ENCODE measurements at regions not wholly inside any gene's neighbourhood (a gene's known extent, or its start where the extent isn't known, plus 50 kb on each side); places are given as distances from the start of the nearest gene placed in this dataset.
"Not testable (repeated sequence)": the region's sequence is repeated elsewhere in the genome, so short reads cannot be mapped to it uniquely, and the experiment has no call there.

DNA sequence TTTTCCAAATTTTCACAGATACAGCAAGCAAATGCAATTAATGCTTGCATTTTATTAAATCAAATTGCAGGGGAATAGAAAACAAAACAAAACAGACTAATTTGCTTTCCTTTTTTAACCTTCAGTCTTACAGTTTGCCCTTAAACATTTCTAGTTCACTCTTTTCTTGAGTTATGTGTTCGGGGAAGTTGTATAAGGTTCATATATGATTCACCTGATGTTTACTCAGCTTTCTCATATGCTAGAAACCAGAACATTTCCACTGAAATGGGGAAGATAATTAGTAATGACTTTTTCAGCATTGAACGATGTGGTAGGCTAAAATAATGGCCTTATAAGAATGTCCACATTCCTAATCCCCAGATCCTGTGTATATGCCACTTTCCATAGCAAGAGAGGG lies 176.2 kb upstream of the NBPF9 start:
- DNase-seq: not testable (repeated sequence)

DNA sequence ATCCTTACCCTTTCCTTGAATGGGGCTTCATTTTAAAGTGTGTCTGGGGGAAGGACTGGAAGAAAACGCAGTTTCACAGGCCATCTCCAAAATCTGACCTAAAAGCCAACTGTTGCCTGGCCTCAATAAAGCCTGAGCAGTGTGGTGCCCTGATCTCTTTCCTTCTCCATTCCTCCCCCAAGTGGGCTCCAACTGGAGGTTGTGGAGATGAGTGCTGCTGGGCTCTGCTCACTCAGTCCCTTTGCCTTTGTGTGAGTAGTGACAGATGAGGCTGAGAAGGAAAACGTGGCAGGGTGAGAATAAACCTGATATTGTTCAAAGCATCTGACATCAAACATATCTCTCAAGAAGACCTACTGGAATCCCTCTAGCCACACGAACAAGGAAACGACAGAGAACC lies 181.4 kb upstream of the NBPF9 start:
- DNase-seq: not testable (repeated sequence)

DNA sequence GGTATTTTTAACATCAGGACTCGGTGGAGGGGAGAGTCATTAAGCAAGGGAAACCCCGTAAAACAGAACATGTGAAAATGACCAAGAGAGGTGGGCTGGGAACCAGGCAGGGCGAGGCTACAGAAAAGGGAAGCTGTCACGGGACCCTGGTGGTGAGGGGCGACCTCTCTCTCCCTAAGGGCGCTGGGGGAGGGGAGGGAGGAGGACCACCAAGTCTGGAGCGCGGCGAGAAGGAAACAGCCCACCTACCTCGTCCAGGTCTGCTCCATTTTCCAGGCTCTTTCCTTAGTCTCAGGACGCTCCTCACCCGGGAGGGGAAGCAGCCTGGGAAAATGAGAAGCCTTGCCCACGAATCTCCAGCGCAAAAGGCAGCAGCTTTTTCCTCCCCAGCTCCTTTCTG lies 181.9 kb upstream of the NBPF9 start:
- DNase-seq: not testable (repeated sequence)

DNA sequence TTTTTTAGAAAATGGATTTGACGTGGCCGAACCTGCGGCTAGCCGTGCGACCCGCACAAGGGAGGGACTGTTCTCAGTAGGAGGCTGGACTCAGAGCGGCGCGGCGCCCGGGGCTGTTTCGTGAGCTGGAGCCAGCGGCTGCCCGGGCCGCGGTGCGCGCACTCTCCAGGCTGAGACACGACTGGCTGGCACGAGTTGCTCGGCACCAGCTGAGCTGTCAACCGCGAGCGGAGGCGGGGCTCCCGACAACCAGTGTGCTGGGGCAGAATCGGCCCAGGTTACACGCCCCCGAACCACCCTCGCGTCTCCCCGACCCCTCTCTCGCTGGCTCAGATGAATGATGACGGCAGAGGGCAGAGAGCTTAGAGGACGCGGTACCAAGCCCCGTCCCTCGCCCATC lies 182.3 kb upstream of the NBPF9 start:
- not testable (repeated sequence) for DNase-seq

DNA sequence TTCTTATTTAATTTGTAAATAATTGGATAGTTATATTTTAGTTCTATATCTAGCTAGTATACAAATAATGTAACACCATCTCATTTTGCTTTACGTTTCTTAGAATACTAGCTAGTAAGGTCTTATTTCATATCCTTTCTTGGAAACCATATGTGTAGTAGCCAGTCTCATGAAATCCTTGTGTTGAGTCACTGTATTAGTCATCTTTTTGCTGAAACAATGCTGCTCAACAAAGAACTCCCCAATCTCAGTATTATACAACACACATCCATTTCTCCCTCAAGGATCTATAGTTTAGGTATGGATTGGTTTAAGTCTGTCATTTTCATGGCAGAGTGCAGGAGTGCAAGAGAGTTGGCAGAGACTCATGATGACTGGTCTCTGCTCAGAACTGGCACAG lies 185.2 kb upstream of the NBPF9 start:
- DNase-seq: not testable (repeated sequence)

DNA sequence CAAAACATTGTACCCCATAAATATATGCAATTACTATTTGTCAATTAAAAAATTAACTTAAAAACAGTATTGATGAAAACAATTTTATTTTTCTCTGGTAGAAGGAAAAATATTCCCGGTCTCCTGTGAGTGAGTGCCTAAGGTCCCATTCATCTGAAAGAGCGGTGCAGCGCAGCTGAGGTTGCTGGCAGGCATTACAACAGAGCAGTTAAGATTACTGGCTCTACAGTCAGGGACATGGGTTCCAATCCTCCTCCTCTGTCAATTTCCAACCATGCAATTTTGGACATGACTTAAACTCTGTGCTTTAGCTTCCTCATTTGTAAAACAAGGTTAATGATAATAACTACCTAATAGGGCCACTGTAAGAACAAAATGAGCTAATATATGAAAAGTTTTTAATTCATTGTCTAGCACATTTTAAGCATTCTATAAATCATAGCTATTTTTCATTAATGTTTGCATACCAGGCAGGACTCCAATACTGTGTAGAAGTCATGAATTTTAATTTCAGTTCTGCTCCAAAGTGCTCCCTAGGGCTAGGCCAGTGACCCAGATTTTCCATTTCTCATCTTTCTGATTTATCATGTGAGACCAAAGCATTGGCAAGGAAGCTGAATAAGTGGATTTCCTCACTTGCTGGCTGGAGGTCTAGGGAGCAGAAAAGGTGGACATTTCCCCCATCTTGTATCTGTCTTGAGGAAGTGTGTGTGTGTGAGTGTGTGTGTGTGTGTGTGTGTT lies 174.2 kb upstream of the NBPF19 start:
- not testable (repeated sequence) for DNase-seq

DNA sequence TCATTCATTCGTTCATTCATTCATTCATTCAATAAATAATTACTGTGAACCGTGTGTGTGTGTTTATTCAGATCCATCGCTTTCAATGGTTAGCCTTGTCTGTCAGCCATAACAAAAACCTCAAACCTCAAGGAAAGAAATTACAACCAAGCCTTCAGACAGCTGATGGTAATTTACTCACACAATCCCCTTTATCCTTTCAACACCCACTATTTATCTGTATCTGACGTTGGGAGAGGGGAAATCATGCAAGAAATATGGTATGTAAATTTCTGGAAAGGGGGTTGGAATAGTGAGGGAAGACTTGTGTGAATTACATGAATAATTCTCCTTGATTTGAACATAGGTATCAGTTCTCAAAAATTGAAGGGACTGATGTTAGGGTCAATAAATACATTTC lies 173.6 kb upstream of the NBPF19 start:
- not testable (repeated sequence) for DNase-seq

DNA sequence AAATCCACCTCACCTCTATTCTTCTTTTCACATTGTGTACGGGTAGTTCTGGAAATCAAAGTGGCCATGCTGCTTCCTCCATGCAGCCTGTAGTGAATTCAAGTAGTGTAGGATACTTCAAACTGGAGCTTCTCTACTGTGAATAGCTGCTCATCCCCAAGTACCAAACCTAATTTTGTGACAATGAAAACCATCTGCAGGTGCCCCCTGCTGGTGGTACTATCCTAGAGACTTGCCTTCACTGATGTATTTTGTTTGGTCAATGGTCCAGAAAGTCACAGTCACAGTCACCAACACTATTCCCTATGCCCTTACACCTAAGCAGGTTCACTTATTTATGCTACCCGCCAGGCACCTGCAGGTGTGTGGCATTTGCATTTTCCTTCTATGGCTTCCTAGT lies 170.0 kb upstream of the NBPF19 start:
- not testable (repeated sequence) for DNase-seq

DNA sequence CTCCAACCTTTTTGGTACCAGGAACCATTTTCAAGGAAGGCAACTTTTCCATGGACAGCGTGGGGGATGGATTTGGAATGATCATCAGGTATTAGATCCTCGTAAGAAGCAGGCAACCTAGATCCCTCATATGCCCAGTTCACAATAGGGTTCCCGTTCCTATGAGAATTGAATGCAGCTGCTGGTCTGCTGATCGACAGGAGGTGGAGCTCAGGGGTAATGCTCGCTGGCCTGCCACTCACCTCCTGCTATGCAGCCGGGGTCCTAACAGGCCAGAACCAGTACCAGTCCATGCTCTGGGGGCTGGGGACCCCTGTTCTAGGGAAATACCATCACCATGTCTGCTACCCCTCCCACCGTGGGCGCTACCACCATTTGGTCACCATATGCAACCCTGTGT lies 167.2 kb upstream of the NBPF19 start:
- not testable (repeated sequence) for DNase-seq

DNA sequence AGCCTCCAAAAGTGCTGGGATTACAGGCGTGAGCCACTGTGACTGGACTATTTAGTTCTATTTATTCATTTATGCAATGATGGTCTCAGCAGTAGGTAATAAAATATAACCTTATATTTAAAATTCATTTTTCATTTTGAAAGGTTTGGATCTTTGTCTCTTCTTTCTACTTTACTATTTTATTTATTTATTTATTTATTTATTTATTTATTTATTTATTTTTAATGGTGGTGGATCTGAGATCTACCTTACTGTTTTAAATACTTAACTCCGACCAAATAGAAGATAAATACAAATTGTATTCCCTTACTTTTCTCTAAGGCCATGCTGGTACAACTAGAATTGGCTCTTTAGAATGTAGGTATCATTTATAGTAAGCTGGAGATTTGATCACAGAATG lies 159.9 kb upstream of the NBPF19 start:
- DNase-seq: not testable (repeated sequence)

DNA sequence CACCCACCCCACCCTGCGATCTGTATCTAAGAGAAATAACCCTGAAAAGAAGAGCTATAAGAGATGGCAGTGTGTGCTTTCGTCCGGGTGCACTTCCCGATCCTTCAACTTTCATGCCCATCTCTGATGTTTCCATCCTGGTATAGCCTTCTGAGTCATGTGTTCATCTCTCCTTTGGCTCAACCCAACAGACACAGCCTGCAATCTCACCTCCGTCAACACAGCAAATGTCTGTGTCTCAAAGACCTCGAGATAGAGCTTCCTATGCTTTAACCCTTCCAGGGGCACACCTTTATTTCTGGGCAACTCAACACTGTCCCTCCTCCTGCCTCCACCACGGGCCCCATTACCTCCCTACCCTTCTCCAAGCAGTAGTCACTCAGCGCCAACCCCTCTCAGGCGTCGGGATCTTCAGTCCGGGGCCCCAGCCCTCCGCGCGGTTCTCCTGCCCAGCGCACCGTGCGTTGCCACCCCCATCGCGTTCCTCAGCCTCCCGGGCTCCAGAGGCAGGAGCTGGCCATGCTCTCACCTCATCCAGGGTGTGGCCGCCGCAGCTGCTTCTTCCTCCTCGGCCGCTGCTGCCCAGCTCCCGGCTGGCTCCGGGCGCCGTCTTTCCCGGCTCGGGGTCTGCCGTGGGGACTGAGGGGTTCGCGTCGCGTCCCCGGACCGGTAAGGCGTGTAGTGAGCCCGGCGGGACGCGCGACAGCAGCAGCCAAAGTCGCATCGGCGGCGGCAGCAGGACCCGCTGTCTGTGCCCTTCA lies 153.7 kb upstream of the NBPF19 start:
- not testable (repeated sequence) for DNase-seq

DNA sequence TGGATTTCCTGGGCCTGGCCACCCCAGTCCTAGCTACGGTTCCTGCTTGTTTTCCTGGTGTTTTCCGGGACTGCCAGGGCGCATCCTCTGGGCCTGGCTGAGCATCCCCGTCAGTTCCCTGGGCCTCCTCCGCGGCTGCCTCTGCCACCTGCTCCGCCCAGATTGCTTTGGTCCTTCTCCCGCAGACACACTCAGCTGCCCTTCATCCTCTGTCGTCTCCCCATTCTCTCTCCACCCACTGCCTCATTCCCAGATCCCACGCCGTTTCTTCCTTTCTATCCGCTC lies 153.2 kb upstream of the NBPF19 start:
- not testable (repeated sequence) for DNase-seq

DNA sequence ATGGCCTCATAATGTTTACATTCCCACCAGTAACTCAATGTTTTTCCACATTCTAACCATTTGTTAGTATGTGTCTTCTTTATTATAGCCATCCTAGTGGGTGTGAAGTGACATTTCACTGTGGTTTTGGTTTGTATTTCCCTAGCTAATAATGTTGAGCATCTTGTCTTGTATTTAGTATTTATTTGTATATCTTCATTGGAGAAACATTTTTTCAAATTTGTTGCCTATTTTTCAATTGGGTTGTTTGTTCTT lies 144.8 kb upstream of the NBPF19 start:
- DNase-seq: not testable (repeated sequence)

DNA sequence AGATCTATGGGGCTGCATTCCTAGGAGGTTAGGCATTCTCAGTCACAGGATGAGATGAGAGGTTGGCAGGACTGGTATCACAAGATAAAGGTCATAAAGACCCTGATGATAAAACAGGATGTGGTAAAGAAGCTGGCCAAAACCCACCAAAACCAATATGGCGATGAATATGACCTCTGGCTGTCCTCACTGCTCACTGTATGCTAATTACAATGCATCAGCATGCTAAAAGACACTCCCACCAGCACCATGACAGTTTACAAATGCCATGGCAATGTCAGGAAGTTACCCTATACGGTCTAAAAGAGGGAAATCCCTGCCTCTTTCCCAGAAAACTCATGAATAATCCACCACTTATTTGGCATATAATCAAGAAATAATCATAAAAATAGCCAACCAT lies 138.8 kb upstream of the NBPF19 start:
- DNase-seq: not testable (repeated sequence)

DNA sequence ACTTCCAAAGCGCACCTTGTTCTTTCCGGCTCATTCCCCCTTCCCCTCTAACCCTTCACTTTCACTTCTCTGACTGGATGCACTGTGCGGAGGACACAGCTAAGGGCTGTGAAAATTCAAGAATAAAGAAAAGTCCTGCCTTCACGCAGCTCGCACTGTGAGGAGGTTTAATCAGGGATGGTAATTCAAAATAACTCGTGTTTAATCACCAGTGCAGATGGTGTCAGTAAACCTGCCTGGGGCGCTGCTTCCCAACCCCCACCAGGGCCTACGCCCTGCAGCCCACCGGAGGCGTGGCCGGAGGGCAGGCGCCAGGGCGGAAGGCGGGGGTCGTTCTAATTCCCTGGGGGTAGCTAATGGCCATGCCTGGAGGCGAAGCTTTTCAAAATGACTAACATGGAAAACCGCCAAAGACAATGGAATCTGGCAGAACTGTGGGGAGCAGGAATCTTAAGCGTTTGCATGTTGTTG lies 136.6 kb upstream of the NBPF19 start:
- DNase-seq: not testable (repeated sequence)

DNA sequence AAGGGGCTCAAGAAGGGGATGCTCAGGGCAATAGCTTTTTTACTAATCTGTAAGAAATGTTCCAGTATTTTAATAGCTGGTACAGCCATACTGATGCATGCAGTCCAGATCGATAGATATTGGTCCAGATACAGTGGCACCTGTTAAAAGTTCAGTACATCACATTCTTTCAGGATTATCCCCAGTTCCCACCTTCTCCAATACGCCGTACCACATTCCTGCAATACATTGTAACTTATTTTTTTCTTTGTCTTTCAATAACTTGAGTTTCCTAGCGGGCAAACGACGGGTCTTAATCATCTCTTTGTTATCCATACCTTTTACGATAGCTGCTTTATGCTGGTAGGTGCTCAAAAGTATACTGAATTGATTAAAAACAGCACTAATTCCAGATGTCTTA lies 136.1 kb upstream of the NBPF19 start:
- DNase-seq: not testable (repeated sequence)

DNA sequence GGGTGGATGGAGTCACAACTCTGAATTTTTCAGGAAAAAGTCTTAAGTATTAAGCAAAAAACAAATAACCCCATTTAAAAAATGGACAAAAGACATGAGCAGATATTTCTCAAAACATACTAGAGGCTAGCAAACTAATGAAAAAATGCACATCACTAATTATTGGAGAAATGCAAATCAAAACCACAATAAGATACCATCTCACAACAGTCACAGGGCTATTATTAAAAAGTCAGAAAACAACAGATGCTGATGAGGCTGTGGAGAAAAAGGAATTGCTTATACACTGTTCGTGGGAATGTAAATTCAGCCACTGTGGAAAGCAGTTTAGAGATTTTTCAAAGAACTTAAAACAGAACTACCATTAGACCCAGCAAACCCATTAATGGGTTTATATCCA lies 125.4 kb upstream of the NBPF19 start:
- DNase-seq: not testable (repeated sequence)

DNA sequence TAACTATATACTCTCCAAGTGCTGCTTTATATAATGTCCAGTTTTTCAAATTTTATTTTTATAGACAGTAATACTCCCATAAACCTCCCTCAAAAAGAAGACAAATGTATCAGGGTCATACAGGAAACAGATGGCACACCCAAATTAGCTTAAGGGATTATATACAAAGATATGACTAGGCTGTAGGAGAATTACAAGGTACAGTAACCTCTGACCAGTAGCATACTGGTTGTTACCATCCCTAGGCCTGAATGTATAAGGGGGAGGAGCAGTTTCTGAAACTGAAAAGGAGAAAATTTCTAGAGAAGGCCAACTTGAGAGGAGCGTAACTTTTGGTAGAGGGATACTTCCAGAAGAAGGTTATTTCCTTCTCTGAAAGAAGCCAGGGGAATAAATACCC lies 122.6 kb upstream of the NBPF19 start:
- not testable (repeated sequence) for DNase-seq

DNA sequence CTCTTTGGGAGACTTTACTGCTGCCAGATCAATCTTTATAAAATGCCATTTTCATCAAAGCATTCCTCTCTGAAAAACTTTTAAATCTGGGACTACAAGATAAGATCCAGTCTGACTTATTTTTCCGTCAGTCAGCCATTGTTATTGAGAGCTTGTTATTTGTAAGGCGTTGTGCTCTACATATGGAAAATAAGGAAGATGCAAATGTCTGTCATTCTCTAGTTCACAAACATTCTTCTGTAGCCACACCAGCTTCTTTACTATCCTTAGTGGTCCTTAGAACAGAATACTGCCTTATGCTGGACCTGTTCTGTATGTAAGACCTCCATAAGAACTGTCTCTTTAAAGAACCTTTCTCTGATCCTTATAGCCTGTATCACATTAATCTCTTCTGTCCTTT lies 120.3 kb upstream of the NBPF19 start:
- not testable (repeated sequence) for DNase-seq

DNA sequence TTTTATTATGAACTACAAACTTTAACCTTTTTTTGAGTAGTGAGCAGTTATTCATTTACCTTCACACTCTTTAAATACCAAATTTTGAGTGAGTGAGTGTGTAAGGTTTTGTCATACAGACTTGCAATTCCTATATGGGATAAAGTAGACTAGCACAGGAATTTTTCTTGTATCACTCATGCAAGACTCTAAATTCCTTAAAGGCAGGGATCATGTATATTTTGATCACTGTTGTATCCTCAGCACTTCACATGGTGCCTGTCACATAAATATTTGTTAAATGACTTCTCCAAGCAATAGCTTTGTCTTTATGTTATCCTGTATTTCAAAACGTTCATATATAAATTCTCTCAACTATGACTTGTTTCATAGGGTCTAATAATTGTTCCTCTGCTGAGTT lies 119.1 kb upstream of the NBPF19 start:
- DNase-seq: not testable (repeated sequence)

DNA sequence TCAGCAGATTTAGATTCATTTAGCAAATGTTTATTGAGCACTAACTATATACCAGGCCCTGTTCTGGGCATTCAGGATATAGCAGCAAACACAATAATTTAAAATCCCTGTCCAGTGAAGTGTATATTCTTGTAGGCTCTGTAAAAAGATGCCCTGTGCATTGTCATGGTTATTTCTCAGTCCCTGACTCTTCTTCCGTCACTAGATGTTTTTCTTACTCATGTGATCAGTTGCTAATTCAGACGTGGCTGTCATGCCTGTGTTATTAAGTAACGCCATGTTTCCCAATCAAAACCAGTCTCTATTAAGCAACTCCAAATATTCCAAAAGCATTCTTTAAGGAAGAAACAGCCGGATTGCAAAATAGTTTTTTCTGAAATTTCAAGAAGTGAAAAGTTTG lies 118.7 kb upstream of the NBPF19 start:
- not testable (repeated sequence) for DNase-seq

DNA sequence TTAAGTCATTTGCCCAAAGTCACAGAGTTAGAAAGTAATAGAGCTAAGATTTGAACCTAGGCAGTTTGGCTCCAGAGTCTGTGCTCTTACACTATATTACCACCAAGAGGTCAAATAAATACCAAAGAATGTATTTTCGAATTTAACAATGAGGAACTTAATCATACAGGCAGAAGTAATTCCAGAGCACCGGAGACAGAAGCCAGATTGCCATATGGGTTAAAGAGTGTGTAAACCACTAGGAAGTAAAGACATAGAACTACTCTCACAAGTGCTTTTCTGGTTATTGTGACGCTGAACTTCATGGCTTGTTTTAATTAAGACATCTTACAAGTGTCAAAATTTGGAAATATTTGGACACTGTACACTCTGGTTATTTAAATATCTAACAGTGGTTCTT lies 114.5 kb upstream of the NBPF19 start:
- not testable (repeated sequence) for DNase-seq

DNA sequence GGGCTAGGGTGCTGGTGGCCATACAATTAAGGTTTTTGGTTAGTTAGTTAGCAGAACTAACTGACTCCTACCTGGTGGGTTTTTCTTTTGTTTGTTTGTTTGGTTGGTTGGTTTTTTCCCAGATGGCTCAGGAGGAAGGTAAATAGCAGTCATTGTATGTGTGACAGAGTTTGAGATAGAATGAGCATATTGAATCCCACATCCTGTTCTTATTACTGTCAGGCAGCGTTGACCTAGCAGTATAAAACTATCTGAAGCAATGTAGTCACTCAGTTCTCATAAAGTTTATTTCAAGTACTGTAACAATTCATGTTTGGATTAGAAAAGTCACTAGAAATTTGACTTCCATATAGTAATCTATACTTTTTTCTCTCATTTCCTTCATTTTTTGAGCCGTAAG lies 113.5 kb upstream of the NBPF19 start:
- not testable (repeated sequence) for DNase-seq

DNA sequence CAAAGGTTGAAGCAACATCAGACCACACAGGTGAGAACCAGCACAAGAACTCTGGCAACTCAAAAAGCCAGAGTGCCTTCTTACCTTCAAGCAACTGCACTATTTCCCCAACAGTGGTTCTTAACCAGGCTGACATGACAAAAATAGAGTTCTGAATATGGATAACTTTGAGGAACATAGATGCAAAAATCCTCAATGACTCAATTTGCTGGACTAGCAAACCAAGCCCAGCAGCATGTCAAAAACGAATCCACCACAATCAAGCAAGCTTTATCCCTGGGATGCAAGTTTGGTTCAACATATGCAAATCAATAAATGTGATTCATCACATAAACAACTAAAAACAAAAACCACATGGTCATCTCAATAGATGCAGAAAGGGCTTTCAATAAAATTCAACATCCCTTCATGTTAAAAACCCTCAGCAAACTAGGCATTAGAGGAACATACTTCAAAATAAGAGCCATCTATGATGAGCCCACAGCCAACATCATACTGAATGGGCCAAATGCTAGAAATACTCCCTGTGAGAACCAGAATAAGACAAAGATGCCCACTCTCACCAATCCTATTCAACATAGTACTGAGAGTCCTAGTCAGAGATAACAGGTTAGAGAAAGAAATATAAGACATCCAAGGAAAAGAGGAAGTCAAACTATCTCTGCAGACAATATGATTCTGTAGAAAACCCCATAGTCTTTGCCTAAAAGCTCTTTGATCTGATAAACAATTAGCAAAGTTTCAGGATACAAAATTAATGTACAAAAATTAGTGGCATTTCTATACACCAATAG lies 110.5 kb upstream of the NBPF19 start:
- not testable (repeated sequence) for DNase-seq

All from inflammatory macrophage treated with lipopolysaccharide for 1 hour (primary cell).